ENCODE measurements at regions not wholly inside any gene's neighbourhood (a gene's known extent, or its start where the extent isn't known, plus 50 kb on each side); places are given as distances from the start of the nearest gene placed in this dataset.

DNA sequence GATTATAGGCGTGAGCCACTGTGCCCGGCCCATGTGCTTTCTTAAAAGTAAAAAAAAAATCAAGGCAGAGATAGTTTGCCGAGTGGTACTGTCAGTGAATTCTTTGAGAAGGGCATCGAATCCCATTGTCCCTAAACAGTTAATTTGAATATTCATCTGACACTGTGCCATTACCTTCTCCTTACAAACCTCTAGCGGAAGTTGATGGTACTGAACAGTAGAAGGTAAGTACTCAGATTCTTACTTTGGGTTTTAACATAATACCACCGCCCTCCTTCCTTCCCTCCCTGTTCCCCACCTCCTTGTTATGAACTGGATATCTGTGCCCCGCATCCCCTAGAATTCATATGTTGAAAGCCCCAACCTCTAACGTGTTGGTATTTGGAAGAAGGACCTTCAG lies 58.2 kb upstream of the CLMP start:
- Histone ChIP-seq H3K36me3 (no peaks in the 10 kb centered on the region), H3K9me3 (no peaks in the 10 kb centered on the region), H3K27me3 (no peaks in the 10 kb centered on the region), H3K4me3 (no peak overlapping the region)
- no peak for DNase-seq

DNA sequence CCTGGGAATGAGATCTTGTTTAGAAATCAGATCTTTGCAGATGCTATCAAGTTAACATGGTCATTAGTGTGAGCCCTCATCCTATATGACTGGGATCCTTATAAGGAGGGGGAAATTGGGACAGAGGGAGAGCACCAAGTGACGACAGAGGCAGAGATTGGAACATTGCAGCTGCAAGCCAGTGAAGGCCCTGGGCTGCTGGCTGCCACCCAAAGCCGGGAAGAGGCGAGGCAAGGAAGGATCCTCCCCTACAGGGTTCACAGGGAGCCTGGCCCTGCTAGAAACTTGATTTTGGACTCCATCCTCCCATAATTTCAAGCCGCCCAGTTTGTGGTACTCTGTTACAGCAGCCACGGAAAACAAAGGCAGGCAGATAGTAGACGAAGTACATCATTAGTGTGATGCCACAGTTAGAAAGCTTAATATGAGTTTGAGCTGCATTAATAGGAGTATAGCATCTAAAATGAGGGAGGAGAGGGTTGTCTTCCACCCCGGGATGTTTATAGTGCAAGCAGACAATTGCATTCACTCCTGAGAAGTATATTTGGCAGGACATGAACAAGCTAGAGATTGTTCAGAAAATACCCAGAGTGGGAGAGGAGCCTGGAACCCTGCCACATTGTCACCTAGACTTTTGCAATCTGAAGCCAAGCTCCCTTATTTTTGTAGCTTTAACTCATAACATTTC lies 56.8 kb upstream of the CLMP start:
- no peaks in the 10 kb centered on the region for H3K27me3 ChIP-seq
- H3K36me3 ChIP-seq, result no peaks in the 10 kb centered on the region
- peak; percentile 19 for DNase-seq
- no peaks in the 10 kb centered on the region for H3K9me3 ChIP-seq
- H3K4me3 ChIP-seq, result no peak overlapping the region

DNA sequence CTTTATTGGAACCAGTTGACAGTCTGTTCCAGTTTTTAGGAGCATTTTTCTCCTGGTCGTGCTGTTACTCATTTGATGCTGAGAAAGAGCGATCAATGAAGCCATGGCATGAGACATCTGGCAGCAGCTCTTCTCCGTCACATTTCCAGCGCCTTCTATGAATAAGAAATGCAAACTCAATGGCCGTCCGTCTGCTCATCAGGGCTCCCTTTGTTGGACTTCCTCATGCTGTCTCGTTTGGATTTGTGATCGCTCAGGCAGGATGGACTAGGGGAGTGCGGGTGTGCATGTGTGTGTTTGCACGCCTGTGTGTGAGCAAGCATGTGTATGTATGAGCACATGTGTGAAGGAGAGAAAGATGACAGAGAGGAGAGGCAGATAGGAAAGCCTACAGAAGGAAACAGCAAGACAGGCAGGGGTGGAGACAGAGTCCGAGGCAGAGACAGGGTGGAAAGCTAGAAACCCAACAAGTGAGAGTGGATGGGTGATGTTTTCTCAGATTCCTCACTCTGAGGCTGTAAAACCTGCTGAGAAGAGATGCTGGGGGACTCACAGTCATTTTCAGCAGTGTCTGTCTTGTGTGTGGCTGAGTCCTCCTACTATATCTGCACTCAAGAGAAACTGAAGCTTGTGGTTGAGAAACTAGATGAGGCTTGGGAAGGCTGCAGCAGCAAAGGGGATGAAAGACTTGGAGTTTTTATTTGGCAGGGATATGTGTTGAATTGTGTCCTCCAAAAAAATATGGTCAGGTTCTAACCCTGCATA lies 56.0 kb upstream of the CLMP start:
- no peak overlapping the region for H3K4me3 ChIP-seq
- no peaks in the 10 kb centered on the region for H3K9me3 ChIP-seq
- no peaks in the 10 kb centered on the region for H3K36me3 ChIP-seq
- no peak for DNase-seq
- no peaks in the 10 kb centered on the region for H3K27me3 ChIP-seq

DNA sequence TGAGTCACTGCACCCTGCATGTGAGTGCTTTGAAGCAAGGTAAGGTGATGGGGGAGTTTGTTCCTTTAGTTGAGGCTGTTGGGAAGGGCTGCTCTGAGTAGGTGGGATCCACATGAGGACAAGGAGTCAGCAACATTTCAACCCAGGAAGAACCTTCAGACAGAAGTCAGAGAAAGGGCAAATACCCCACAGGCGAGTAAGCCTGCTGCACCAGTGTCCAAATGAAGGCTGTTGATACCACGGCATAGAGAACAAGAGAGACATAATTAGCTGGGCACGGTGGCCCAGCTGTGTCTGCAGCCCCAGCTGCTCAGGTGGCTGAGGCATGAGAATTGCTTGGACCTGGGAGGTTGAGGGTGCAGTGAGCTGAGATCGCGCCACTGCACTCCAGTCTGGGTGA lies 54.3 kb upstream of the CLMP start:
- DNase-seq, result peak; percentile 46
- Histone ChIP-seq H3K9me3 (no peaks in the 10 kb centered on the region), H3K4me3 (no peak overlapping the region), H3K36me3 (no peaks in the 10 kb centered on the region), H3K27me3 (no peaks in the 10 kb centered on the region)

DNA sequence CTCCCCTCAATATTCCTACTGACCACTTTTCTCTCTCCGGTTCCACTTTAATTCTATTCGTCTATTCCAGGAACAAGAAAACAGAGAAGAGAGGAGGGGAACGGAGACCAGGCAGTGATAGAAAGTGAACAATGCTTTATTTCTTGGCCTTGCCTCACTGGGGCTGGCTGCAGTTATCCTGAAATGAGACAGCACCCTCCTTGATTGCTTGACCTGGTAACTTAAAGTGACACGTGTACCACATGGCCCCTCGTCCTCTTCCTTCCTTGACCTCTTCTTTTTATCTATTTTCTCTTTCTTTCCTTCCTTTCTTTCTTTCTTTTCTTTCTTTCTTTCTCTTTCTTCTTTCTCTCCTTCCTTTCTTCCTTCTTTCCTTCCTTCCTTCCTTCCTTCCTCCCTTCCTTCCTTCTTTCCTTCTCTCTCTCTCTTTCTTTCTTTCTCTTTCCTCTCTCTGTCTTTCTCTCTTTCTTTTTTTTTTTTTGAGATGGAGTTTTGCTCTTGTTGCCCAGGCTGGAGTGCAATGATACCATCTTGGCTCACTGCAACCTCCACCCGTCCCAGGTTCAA lies 52.8 kb upstream of the CLMP start:
- Histone ChIP-seq H3K27me3 (no peaks in the 10 kb centered on the region), H3K36me3 (no peaks in the 10 kb centered on the region), H3K9me3 (no peaks in the 10 kb centered on the region), H3K4me3 (no peak overlapping the region)
- no peak for DNase-seq

DNA sequence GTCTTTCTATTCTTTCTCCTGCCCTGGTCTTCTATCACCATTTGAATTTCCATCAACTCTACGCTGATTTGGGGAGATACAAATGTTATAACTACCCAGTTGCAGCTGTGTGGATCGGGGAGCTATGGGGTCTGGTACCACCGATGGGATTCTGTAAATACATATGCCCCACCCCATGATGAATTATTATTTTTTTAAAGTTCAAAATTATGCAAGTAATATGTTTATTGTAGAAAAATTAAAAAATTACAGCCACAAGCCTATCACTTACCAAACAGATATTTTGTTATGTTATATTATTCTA lies 52.4 kb upstream of the CLMP start:
- Histone ChIP-seq H3K4me3 (no peak overlapping the region), H3K9me3 (no peaks in the 10 kb centered on the region), H3K27me3 (no peaks in the 10 kb centered on the region), H3K36me3 (no peaks in the 10 kb centered on the region)
- DNase-seq, result no peak

DNA sequence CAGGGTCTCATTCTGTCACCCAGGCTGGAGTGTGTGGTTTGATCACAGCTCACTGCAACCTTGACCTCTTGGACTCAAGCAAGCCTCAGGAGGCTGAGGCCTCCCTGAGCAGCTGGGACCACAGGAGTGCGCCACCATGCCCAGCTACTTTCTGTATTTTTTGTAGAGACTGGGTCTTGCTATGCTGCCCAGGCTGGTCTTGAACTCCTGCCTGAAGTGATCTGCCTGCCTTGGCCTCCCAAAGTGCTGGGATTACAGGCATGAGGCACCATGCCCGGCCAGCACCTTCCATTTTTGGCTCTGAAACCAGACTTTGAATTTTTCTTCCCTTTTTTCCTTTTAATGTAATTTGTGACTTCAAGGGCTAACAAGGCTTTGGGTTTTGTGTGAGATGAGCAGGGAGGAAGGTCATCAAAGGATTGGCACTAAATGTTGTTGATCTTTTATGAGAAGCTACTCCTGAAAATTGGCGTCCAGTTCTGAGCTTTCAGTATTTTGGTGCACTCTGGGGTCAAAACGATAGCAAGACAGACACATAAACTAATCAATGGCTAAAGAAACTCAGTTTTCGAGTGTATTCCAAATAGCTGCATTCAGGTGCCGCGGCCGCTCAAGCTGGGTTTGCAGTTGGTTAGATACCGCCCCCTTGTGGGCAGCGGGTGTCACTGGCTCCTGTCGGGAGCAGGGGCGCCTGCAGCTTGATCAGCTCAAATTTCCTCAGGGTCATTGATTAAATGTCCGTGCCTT lies 51.9 kb upstream of the CLMP start:
- Histone ChIP-seq H3K9me3 (no peaks in the 10 kb centered on the region), H3K36me3 (no peaks in the 10 kb centered on the region), H3K4me3 (no peak overlapping the region), H3K27me3 (no peaks in the 10 kb centered on the region)
- peak; percentile 70 for DNase-seq

DNA sequence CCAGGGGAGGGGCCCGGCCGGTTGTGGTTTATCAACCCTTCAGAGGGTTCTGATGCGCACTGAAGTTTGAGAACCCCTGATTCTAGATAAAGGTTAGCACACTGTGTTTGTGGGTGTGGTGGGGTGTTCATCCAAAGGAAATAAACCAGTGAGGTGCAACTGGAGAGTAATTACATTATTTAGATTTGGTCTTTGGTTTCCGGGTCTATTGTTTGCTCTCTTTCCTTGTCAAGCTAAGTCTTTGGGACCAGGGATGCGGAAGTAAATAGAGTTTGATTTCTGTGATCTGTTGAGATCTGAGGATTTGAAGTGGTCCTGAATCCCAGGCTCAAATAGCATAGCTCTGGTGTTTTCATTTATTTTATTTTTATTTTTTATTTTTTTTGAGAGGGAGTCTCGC lies 50.5 kb upstream of the CLMP start:
- no peaks in the 10 kb centered on the region for H3K27me3 ChIP-seq
- no peak for DNase-seq
- no peaks in the 10 kb centered on the region for H3K9me3 ChIP-seq
- no peak overlapping the region for H3K4me3 ChIP-seq
- no peaks in the 10 kb centered on the region for H3K36me3 ChIP-seq

Measured in MG63 (cell line).